A673 (cell line): ENCODE measurements at regions not wholly inside any gene's neighbourhood (a gene's known extent, or its start where the extent isn't known, plus 50 kb on each side); places are given as distances from the start of the nearest gene placed in this dataset.

Experiments
- BruUV-seq: library from RNA; stranded (reverse); fragments of 400-500 nt; replicated peaks from 2 replicates; lab custom pipeline; 2021; lab: Mats Ljungman, UMichigan
- CTCF ChIA-PET: fragments of 300-600 bp; sonication (Branson Sonifier 250); formaldehyde crosslinking; loops from one replicate; lab custom pipeline; 2022; ENCODE audit warnings: antibody characterized with exemption; lab: Charles Lee
- POLR2A ChIA-PET: fragments of 300-600 bp; sonication (Branson Sonifier 250); formaldehyde crosslinking; loops from one replicate; lab custom pipeline; 2022; ENCODE audit warnings: antibody characterized with exemption; ENCODE audit not compliant: low non-redundant PET; lab: Charles Lee
- DNase-seq: peaks from one replicate; pipeline ENCODE4 v3.0.0-alpha.2; 2015; ENCODE audit warnings: low spot score
- H3K27ac ChIP-seq: fragments of 200-600 bp; sonication (generic); 2 replicates; pipeline ENCODE4 v1.5.1; 2016; ENCODE audit warnings: mixed run types, low read depth, mild to moderate bottlenecking, mixed read lengths, antibody characterized with exemption, low read length; ENCODE audit not compliant: poor library complexity, severe bottlenecking
- H3K27me3 ChIP-seq: fragments of 200-600 bp; sonication (generic); replicated peaks from 2 replicates; pipeline ENCODE4 v1.6.1; 2017; ENCODE audit warnings: mixed run types, low read depth, mild to moderate bottlenecking, mixed read lengths, antibody characterized with exemption, low read length; ENCODE audit not compliant: insufficient read depth, poor library complexity
- H3K36me3 ChIP-seq: fragments of 200-600 bp; sonication (generic); 2 replicates; pipeline ENCODE4 v1.6.1; 2016; ENCODE audit warnings: mixed run types, mild to moderate bottlenecking, mixed read lengths, antibody characterized with exemption, low read length; ENCODE audit not compliant: insufficient read depth, poor library complexity, severe bottlenecking
- H3K4me1 ChIP-seq: fragments of 200-600 bp; sonication (generic); 2 replicates; pipeline ENCODE4 v1.6.1; 2017; ENCODE audit warnings: mixed run types, mild to moderate bottlenecking, mixed read lengths, antibody characterized with exemption, low read length; ENCODE audit not compliant: insufficient read depth, poor library complexity, severe bottlenecking
- H3K4me3 ChIP-seq: fragments of 200-600 bp; sonication (generic); 2 replicates; pipeline ENCODE4 v1.5.1; 2016; ENCODE audit warnings: low read depth, mixed run types, mild to moderate bottlenecking, mixed read lengths, low read length; ENCODE audit not compliant: poor library complexity, severe bottlenecking
- H3K9me3 ChIP-seq: fragments of 200-600 bp; sonication (generic); 2 replicates; pipeline ENCODE4 v1.6.1; 2016; ENCODE audit warnings: mixed run types, low read depth, mild to moderate bottlenecking, mixed read lengths, antibody characterized with exemption, low read length; ENCODE audit not compliant: poor library complexity, severe bottlenecking
- EZH2 ChIP-seq: fragments of 200-600 bp; sonication (generic); IDR thresholded peaks from 2 replicates; pipeline ENCODE4 v1.6.1; 2017; ENCODE audit warnings: borderline replicate concordance, low read depth, mild to moderate bottlenecking, mixed read lengths, antibody characterized with exemption, low read length; ENCODE audit not compliant: poor library complexity, severe bottlenecking
- intact Hi-C: fragments of 100-400 bp; cut with micrococcal nuclease; formaldehyde crosslinking; loops from one replicate; pipeline ENCODE4 v1.10.0; 2022; ENCODE audit not compliant: unreplicated experiment
- TF ChIP-seq, protein P1 (sequence below): fragments of 300-800, 200-600 bp; sonication (generic); conservative IDR thresholded peaks from 2 replicates; pipeline ENCODE4 v1.5.1; 2017; ENCODE audit warnings: low read depth, mild to moderate bottlenecking, antibody characterized with exemption, low read length, moderate library complexity, mixed read lengths

DNA sequence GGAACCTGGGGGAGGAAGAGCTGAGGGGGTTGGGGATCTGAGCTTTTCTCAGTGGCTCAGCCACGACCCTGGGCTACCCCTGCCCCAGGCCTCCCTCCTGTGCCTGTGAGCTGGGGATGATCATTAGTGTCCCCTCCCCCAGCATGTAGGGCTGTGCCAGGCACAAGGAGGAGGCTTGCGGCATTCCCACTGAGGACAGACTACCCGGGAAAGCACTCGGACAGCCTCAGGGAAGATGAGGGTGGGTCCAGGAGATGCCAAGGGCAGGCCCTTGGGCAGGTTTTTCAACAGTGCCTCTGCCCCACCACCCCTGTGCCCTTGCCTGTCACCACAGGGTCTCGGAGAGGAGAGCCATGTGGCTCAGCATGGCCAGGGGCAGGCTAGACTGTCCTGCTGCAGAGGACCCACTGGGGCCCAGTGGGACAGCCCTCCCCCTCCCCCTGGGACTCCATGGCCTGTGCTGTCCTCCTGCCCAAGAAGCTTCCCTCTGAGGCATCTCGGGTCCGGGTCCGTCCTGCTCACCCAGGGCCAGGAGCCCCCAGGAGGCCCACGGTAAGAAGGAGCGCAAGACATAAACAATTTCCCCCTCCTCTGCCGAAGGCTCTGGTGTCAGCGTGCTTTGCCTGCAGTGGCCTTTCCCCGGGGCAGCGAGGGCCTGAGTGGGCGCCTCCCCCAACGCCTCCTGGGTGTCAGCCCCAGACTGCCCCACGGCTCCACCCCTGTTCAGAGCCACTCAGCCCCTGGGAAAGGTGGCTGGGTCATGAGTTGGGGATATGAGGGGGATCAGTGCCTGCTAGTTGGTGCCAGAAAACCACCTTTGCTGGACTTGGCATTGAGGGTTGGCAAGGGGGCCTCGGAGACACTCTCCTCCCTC, 192.5 kb downstream of the GOLGA6L6 start:
- no peak overlapping the region for H3K27ac ChIP-seq
- POLR2A ChIA-PET = no interaction called here

DNA sequence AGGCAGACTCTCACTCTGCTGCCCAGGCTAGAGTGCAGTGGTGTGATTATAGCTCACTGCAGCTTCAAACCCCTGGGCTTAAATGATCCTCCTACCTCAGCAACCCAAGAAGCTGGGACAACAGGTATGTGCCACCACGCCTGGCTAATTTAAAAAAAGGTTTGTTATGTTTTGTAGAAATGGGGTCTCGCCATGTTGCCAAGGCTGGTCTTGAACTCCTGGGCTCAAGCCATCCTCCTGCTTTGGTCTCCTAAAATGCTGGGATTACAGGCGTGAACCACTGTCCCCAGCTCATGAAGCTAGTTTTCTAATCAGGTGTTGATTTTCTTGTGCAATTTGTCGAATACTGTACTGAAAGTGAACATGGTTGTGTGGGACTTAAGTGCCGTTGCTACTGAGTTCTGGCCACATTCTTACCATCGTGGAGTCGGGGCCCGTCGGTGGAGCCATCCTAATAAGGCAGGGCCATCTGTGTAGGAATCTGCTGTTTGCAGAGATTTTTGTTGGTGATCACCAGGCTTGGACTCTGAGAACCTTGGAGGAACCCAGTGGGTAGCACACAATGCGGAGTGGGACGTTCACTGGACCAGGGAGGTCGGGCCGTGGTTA, 193.2 kb downstream of the GOLGA6L6 start:
- intact Hi-C loops = no loop called here
- POLR2A ChIA-PET = no interaction called here
- TF ChIP-seq, protein P1, sequence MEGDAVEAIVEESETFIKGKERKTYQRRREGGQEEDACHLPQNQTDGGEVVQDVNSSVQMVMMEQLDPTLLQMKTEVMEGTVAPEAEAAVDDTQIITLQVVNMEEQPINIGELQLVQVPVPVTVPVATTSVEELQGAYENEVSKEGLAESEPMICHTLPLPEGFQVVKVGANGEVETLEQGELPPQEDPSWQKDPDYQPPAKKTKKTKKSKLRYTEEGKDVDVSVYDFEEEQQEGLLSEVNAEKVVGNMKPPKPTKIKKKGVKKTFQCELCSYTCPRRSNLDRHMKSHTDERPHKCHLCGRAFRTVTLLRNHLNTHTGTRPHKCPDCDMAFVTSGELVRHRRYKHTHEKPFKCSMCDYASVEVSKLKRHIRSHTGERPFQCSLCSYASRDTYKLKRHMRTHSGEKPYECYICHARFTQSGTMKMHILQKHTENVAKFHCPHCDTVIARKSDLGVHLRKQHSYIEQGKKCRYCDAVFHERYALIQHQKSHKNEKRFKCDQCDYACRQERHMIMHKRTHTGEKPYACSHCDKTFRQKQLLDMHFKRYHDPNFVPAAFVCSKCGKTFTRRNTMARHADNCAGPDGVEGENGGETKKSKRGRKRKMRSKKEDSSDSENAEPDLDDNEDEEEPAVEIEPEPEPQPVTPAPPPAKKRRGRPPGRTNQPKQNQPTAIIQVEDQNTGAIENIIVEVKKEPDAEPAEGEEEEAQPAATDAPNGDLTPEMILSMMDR = no peak
- no peak for TF ChIP-seq EZH2
- Histone ChIP-seq H3K4me1 (no peaks in the 10 kb centered on the region), H3K36me3 (no peaks in the 10 kb centered on the region), H3K27ac (no peak overlapping the region), H3K4me3 (no peak overlapping the region), H3K27me3 (no peaks in the 10 kb centered on the region), H3K9me3 (peaks cover 98% of the 10 kb centered on the region)
- BruUV-seq = no TSS peak
- CTCF ChIA-PET = no interaction called here
- DNase-seq = no peak

More for the DNA sequence above, 192.5 kb downstream of the GOLGA6L6 start:
- no TSS peak for BruUV-seq
- no peaks in the 10 kb centered on the region for H3K27me3 ChIP-seq
- CTCF ChIA-PET = no interaction called here
- intact Hi-C loops = no loop called here
- H3K9me3 ChIP-seq = peaks cover 98% of the 10 kb centered on the region
- TF ChIP-seq, protein P1 = no peak
- no peaks in the 10 kb centered on the region for H3K36me3 ChIP-seq
- no peak for DNase-seq
- H3K4me3 ChIP-seq = no peak overlapping the region
- no peaks in the 10 kb centered on the region for H3K4me1 ChIP-seq

DNA sequence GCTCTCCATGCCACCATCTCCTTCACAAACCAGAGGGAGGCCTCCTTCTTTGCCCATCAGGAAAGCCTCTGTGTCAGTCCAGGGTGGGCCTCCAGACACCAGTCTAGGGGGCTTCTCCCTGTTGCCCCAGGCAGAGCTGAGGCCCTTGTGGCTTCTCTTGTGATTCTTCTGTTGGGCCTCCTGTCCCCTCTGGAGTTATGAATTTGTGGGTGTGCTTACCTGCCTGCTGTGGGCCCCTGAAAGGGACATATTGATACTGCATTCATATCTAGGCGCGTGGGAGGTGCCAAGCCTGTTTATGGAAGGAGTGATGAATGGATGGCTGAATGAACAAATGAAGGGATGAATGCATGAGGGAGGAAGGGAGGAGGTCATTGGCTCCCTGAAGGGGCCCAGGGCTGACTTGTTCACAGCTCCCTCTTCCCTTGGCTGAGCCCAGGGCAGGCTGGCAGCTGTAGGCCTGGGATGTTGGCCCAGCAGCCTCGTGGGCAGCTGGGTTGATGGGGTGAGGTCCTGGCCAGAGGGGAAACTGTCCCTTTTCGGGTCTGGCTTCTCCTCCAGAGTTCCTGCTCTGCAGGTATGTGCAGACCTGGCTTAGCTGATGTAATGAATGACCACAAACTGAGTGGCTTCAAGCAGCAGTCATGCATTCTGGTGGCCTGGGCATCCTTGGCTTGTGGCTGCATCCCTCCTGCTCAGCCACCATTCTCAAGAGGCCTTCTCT, 195.4 kb downstream of the GOLGA6L6 start:
- H3K4me3 ChIP-seq = no peak overlapping the region
- H3K27ac ChIP-seq = no peak overlapping the region
- peaks cover 95% of the 10 kb centered on the region for H3K9me3 ChIP-seq
- ChIA-PET POLR2A (no interaction called here), CTCF (no interaction called here)
- H3K4me1 ChIP-seq = no peaks in the 10 kb centered on the region
- intact Hi-C loops = no loop called here
- H3K27me3 ChIP-seq = no peaks in the 10 kb centered on the region
- no peak for DNase-seq
- BruUV-seq = no TSS peak
- no peak for TF ChIP-seq EZH2
- TF ChIP-seq, protein P1 = no peak
- H3K36me3 ChIP-seq = no peaks in the 10 kb centered on the region
